RWPE1 (cell line): ENCODE measurements at regions not wholly inside any gene's neighbourhood (a gene's known extent, or its start where the extent isn't known, plus 50 kb on each side); places are given as distances from the start of the nearest gene placed in this dataset.

Experiments used
- CTCF ChIA-PET: fragments of 350-600 bp; sonication (Branson Sonifier 250); formaldehyde crosslinking; extraction: SDS; loops from one replicate; lab custom pipeline; 2021; lab: Yijun Ruan, JAX
- POLR2A ChIA-PET: fragments of 400-600 bp; formaldehyde crosslinking; extraction: SDS; loops from one replicate; lab custom pipeline; 2020; ENCODE audit warnings: antibody characterized with exemption; ENCODE audit not compliant: low non-redundant PET; lab: Yijun Ruan, JAX
- DNase-seq: peaks from one replicate; pipeline ENCODE4 v3.0.0; 2012; ENCODE audit warnings: low spot score
- H3K27ac ChIP-seq: fragments of 450-650 bp; 2 replicates; pipeline ENCODE4 v1.5.1; 2017
- TF ChIP-seq, protein P1 (sequence below): fragments of 450-650 bp; conservative IDR thresholded peaks from 2 replicates; pipeline ENCODE4 v1.5.1; 2017; ENCODE audit warnings: low read depth, mild to moderate bottlenecking

DNA sequence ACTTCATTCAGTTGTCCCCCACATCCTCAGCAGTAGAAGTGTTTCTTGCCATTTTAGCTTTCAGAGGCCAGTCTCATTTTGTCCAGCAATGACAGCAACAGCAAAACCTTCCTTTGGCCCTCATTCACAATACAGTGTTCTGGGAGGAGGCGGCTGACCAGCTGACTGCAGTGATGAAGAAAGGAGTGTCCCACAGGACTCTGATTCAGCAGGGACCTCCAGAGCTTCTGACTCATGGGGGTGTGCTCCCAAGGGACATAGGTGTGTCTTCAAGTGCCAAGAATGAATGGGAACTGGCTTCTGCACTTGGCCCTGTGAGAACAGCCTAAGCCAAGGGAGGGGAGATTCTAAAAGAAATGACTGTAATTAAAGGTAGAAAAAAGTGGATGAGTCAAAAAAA is 147.0 kb upstream of the PELI1 start:
- CTCF ChIA-PET = no interaction called here
- no peak overlapping the region for H3K27ac ChIP-seq
- DNase-seq = peak; percentile 57
- POLR2A ChIA-PET = no interaction called here
- TF ChIP-seq, protein P1, sequence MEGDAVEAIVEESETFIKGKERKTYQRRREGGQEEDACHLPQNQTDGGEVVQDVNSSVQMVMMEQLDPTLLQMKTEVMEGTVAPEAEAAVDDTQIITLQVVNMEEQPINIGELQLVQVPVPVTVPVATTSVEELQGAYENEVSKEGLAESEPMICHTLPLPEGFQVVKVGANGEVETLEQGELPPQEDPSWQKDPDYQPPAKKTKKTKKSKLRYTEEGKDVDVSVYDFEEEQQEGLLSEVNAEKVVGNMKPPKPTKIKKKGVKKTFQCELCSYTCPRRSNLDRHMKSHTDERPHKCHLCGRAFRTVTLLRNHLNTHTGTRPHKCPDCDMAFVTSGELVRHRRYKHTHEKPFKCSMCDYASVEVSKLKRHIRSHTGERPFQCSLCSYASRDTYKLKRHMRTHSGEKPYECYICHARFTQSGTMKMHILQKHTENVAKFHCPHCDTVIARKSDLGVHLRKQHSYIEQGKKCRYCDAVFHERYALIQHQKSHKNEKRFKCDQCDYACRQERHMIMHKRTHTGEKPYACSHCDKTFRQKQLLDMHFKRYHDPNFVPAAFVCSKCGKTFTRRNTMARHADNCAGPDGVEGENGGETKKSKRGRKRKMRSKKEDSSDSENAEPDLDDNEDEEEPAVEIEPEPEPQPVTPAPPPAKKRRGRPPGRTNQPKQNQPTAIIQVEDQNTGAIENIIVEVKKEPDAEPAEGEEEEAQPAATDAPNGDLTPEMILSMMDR = no peak

DNA sequence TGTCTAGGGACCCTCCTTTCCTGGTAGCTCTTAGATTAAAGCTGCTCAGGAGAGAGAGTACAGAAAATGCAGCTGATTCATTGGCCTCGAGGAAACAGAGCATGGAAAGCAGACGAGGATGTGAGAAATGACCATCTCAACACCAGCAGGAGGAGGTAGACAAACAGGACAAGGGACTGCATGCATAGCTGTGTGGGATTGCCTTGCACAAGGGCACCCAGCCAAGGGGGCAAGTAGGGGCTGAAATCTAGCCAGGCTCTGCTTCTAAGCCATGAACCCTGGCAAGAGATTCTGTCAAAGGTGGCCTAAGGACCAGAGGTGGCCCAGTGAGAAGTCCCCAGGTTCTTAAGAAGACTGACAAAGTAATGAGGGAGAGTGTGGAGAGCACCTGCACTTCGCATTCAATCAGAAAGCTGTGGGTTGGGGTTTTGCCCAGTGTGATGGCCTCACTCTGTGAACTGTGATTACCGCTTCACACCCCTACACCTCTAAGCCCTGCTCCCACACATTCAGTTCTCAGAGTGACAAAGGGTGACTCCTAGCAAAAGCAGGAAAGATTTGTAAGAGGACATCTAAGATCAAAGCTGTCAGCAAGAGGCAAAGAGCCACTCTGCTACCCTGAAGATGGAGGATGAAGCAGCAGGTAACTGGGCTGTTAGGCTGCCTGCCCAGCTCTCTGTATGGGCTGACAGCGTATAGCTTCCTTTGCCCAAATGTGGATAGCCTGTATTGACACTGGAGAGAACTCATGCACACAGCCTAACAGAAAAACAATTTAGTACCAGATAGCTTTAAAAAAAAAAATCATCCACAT is 151.3 kb upstream of the PELI1 start:
- no peak overlapping the region for H3K27ac ChIP-seq
- TF ChIP-seq, protein P1 = no peak
- CTCF ChIA-PET = interaction anchor here (0.6 to 1.0 kb wide), 3 partner anchors 35 to 172 kb away, joined by 3 to 9 read pairs (median 4); no protein-coding TSS in a partner anchor
- no peak for DNase-seq
- POLR2A ChIA-PET = no interaction called here

DNA sequence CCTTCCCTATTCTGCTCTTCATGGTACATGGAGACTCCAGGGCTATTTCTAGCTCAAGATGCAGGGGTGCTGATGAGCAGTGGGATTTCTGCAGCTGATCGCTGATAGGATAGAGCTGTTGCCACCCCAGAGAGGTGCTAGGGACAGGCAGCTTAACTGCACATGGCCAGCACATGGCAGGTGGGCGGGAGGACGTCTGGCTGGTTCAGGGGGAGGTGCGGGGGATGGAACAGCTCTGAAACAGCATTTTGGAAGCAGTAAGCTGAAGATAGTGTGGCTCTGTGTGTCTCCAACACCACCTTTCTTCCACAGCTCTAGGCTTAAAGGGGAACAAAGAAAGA is 151.9 kb upstream of the PELI1 start:
- no peak overlapping the region for H3K27ac ChIP-seq
- TF ChIP-seq, protein P1 = no peak
- POLR2A ChIA-PET = no interaction called here
- CTCF ChIA-PET = interaction anchor here (0.6 kb wide), 1 partner anchor 47 kb away, joined by 3 read pairs; no protein-coding TSS in a partner anchor
- no peak for DNase-seq

DNA sequence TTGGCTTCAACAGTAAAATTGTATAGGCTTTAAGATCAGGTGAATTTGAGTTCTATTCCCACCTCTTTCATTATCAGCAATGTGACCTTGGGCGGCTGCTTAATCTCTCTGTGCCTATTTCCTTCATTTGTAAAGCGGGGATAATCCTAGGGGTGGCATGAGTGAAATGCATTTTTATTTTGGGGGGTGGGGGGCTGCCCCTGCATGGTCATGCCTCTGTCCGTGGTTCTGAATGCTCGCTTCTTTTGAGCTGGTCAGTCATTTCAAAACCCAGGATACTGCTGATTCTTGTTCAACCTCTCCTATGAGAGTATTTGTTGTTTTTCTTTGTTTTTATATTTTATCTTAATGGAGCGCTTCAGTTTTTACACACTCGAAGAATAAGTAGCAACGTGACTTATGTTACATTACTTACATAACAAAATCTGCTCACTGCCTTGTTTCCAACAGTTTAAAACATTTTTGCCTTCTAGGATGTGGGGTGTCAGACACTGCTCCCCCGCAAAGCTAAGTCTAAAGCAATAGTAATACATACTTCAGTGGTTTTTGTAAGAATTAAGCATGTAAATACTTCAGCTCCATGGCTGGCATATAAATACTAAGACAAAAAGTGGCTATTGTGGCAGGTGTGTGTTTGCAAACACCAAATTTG is 152.6 kb upstream of the PELI1 start:
- ChIA-PET POLR2A (no interaction called here), CTCF (no interaction called here)
- TF ChIP-seq, protein P1 = no peak
- no peak overlapping the region for H3K27ac ChIP-seq
- no peak for DNase-seq

DNA sequence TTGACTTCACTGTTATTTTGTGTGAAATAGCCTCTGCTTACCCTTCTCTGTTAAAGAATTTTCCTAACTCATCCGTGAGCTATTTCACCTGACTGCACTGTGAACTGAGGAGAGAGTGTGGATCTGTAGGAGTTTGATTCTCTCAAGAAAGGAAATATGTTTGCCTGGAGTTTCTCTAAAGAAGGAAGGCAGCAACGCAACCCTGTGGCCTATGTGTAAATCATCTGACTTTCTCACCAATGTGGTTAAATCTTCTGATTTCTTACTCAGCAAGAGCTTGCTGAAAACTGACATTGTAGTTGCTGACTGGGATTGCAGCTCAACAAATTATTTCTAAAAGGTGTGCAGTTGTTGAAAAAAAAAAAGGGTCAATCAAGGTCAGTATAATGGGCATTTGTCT is 153.9 kb upstream of the PELI1 start:
- POLR2A ChIA-PET = interaction anchor here (0.6 kb wide), 1 partner anchor 828 kb away, joined by 3 read pairs; no protein-coding TSS in a partner anchor
- DNase-seq = no peak
- CTCF ChIA-PET = interaction anchor here (0.6 to 0.8 kb wide), 3 partner anchors 18 to 249 kb away, joined by 3 to 4 read pairs (median 4); no protein-coding TSS in a partner anchor
- no peak overlapping the region for H3K27ac ChIP-seq
- TF ChIP-seq, protein P1 = no peak

DNA sequence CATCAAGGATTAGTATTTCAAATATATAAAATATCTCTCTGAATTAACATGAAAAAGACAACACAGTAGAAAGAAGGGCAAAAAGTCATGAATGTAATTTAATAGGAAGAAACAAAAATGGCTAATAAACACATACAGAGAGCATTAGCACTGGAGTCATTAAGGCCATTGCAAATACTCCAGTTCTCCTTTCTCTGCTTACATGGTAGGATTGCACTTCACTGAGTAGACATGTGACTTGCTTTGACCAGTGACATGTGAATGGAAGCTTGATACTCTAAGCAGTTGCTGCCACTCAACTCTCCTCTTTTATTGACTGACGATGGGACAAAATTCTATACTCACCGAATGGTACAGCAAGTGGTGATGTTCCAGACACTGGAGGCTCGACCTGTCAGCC is 153.9 kb upstream of the LGALSL start:
- TF ChIP-seq, protein P1 = no peak
- CTCF ChIA-PET = interaction anchor here (0.7 kb wide), 1 partner anchor 197 kb away, joined by 3 read pairs; no protein-coding TSS in a partner anchor
- H3K27ac ChIP-seq = no peak overlapping the region
- POLR2A ChIA-PET = no interaction called here
- no peak for DNase-seq
